CD8-positive, alpha-beta memory T cell (primary cell): ENCODE measurements at regions not wholly inside any gene's neighbourhood (a gene's known extent, or its start where the extent isn't known, plus 50 kb on each side); places are given as distances from the start of the nearest gene placed in this dataset.

ENCODE experiments used
- CTCF ChIA-PET: fragments of 350-600 bp; sonication (Branson Sonifier 250); formaldehyde crosslinking; loops from one replicate; lab custom pipeline; 2021; ENCODE audit warnings: antibody characterized with exemption; lab: Charles Lee
- POLR2A ChIA-PET: fragments of 350-600 bp; sonication (Branson Sonifier 250); formaldehyde crosslinking; loops from one replicate; lab custom pipeline; 2021; ENCODE audit warnings: antibody characterized with exemption; lab: Charles Lee
- DNase-seq, 5 donors: peaks; one replicate each; pipeline versions ENCODE4 v3.0.0 to v3.0.0-alpha.2; 2020 to 2022; ENCODE audit warnings: mixed read lengths in 1 of 5
- H3K27ac ChIP-seq: one replicate; pipeline ENCODE4 v1.7.0; 2013; ENCODE audit warnings: low read depth, mild to moderate bottlenecking, low read length, moderate library complexity
- H3K27me3 ChIP-seq: 2 replicates; pipeline ENCODE4 v1.7.0; 2013; ENCODE audit warnings: low read length, mild to moderate bottlenecking; ENCODE audit not compliant: insufficient read depth, poor library complexity, severe bottlenecking
- H3K36me3 ChIP-seq: 2 replicates; pipeline ENCODE4 v1.7.0; 2013; ENCODE audit warnings: mild to moderate bottlenecking, low read length, moderate library complexity; ENCODE audit not compliant: insufficient read depth
- H3K4me1 ChIP-seq: 2 replicates; pipeline ENCODE4 v1.7.0; 2013; ENCODE audit warnings: mild to moderate bottlenecking, low read length, moderate library complexity; ENCODE audit not compliant: insufficient read depth
- H3K4me3 ChIP-seq: 2 replicates; pipeline ENCODE4 v1.7.0; 2013; ENCODE audit warnings: mild to moderate bottlenecking, low read length
- H3K9me3 ChIP-seq: 2 replicates; pipeline ENCODE4 v1.7.0; 2013; ENCODE audit warnings: mild to moderate bottlenecking, low read length
- H3K27ac Mint-ChIP-seq, 8 donors: one replicate each; pipeline ENCODE4 v1.8.0; 2020 to 2021; ENCODE audit warnings: mixed read lengths in 8 of 8, mild to moderate bottlenecking in 6 of 8, inconsistent platforms in 3 of 8, moderate library complexity in 3 of 8
- H3K27me3 Mint-ChIP-seq, 2 donors: one replicate each; pipeline ENCODE4 v1.8.0; 2020 to 2021; ENCODE audit warnings: mixed read lengths in 2 of 2, mild to moderate bottlenecking in 1 of 2, moderate library complexity in 1 of 2
- H3K36me3 Mint-ChIP-seq, 3 donors: one replicate each; pipeline ENCODE4 v1.8.0; 2020 to 2021; ENCODE audit warnings: mixed read lengths in 3 of 3, inconsistent platforms in 1 of 3, mild to moderate bottlenecking in 1 of 3
- H3K4me1 Mint-ChIP-seq, 3 donors: one replicate each; pipeline ENCODE4 v1.8.0; 2020 to 2021; ENCODE audit warnings: mixed read lengths in 3 of 3, inconsistent platforms in 1 of 3, mild to moderate bottlenecking in 1 of 3
- H3K4me3 Mint-ChIP-seq, 7 donors: one replicate each; pipeline ENCODE4 v1.8.0; 2020 to 2021; ENCODE audit warnings: mixed read lengths in 7 of 7, mild to moderate bottlenecking in 6 of 7, moderate library complexity in 4 of 7, inconsistent platforms in 2 of 7
- H3K9me3 Mint-ChIP-seq, 5 donors: one replicate each; pipeline ENCODE4 v1.8.0; 2020 to 2022; ENCODE audit warnings: mixed read lengths in 5 of 5, mild to moderate bottlenecking in 3 of 5, moderate library complexity in 2 of 5, inconsistent platforms in 1 of 5

DNA sequence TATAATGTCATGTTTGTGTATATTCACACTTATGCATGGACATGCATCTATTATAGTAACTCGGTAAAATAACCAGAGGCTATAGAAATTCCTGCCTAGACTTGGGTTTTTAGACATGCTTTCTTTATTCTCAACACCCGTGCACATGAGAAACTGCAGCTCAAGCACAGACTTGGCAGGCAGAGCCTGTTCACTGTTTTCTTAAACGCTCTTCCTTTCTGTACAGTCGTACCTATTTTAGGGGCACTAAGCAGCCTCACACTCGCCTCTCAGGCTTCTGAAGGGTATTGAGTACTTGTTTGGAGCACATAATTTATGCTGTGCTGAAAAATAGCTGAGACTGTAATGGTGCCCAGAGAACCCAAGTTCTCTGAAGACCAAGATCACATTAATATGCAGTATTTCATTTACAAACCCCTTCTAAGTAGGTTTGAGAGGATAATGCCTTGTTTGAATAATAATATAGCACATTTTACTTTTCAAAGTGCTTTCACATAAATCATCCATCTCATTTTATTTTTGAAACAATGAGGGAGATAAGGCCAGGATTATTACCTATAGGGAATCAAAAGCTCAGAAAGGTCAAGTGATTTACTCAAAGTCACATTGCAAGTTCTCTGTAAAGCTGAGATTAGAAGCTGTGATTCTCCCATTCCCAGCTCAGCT is 429.9 kb downstream of the SPRY2 start:
- Mint-ChIP-seq H3K27ac (no peak overlapping the region), H3K4me3 (no peak overlapping the region), H3K36me3 (no peaks in the 10 kb centered on the region), H3K9me3 (peaks cover 0 to 8% (median 0%) of the 10 kb centered on the region in 5 donors), H3K4me1 (no peaks in the 10 kb centered on the region), H3K27me3 (no peaks in the 10 kb centered on the region)
- CTCF ChIA-PET: no interaction called here
- no peak overlapping the region for H3K4me3 ChIP-seq
- H3K27ac ChIP-seq: no peak overlapping the region
- H3K4me1 ChIP-seq: no peaks in the 10 kb centered on the region
- no peaks in the 10 kb centered on the region for H3K9me3 ChIP-seq
- no peak for DNase-seq
- POLR2A ChIA-PET: no interaction called here
- H3K36me3 ChIP-seq: no peaks in the 10 kb centered on the region
- no peaks in the 10 kb centered on the region for H3K27me3 ChIP-seq

DNA sequence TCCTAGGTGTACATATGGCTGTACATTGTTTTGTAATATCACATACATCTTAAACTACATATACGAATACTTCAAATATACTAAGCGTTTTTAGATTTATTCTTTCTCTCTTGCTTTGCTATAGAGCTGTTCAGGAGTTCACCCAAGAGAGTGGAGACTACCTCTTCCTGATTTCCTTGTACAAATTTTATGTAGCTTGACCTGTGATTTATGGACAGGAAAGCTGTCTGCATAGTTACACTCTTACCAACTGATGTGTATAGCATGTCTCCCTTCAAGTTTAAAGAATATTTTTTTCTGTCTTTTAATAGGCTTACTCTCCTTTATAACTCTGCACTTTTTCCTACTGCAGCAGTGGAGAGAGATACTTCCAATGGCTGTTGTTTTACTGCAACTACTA is 428.7 kb downstream of the NDFIP2 start:
- Histone ChIP-seq H3K4me1 (no peaks in the 10 kb centered on the region), H3K4me3 (no peak overlapping the region), H3K9me3 (no peaks in the 10 kb centered on the region), H3K27ac (no peak overlapping the region), H3K27me3 (no peaks in the 10 kb centered on the region), H3K36me3 (no peaks in the 10 kb centered on the region)
- no peak overlapping the region for H3K4me3 Mint-ChIP-seq
- CTCF ChIA-PET: no interaction called here
- H3K4me1 Mint-ChIP-seq: no peaks in the 10 kb centered on the region
- no peak for DNase-seq
- H3K36me3 Mint-ChIP-seq: no peaks in the 10 kb centered on the region
- POLR2A ChIA-PET: no interaction called here
- H3K27ac Mint-ChIP-seq: no peak overlapping the region
- peaks cover 0 to 8% (median 0%) of the 10 kb centered on the region in 5 donors for H3K9me3 Mint-ChIP-seq
- no peaks in the 10 kb centered on the region for H3K27me3 Mint-ChIP-seq

DNA sequence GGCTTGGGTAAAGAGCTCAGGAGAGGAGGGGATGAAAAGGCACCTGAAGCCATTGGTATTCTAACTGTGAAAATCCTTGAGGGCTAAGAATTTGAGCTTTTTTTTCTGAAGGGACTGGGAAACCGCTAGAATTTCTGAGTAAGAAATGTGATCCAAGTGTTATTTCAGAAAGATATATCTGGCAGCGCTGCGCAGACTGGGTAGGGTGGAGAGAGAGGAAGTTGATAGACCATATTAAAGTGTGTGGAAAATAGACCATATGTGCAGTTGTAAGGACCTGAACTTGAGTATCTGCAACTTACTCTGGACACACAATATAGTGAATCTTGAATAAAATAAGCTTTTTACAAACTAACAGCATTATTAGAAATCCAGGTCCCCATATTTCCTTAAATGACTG is 427.4 kb downstream of the NDFIP2 start:
- ChIA-PET CTCF (no interaction called here), POLR2A (no interaction called here)
- Histone ChIP-seq H3K9me3 (no peaks in the 10 kb centered on the region), H3K27me3 (no peaks in the 10 kb centered on the region), H3K4me1 (no peaks in the 10 kb centered on the region), H3K4me3 (no peak overlapping the region), H3K27ac (no peak overlapping the region), H3K36me3 (no peaks in the 10 kb centered on the region)
- DNase-seq: no peak
- Mint-ChIP-seq H3K36me3 (no peaks in the 10 kb centered on the region), H3K4me1 (no peaks in the 10 kb centered on the region), H3K27me3 (no peaks in the 10 kb centered on the region), H3K27ac (no peak overlapping the region), H3K9me3 (peaks cover 0 to 5% (median 0%) of the 10 kb centered on the region in 5 donors), H3K4me3 (no peak overlapping the region)

DNA sequence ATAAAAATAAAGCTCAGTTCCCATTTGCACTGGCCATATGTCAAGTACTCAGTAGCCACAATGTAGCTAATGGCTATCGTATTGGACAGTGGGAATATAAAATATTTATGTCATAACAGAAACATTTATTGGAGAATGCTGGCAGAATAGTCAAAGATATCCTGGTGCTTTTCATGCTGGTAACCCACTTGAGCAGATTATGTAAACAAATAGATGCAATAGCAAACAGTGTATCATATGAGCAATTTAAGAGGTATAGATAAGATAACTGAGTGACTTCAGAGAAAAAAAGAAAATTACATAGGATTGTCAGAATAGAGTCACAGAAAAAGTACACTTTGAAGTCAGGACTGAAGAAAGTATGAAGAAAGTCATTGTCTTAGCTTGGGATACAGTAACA is 426.6 kb downstream of the NDFIP2 start:
- no peak for DNase-seq
- no peaks in the 10 kb centered on the region for H3K9me3 ChIP-seq
- peaks cover 0 to 5% (median 0%) of the 10 kb centered on the region in 5 donors for H3K9me3 Mint-ChIP-seq
- ChIA-PET POLR2A (no interaction called here), CTCF (no interaction called here)
- no peaks in the 10 kb centered on the region for H3K27me3 Mint-ChIP-seq
- no peak overlapping the region for H3K27ac Mint-ChIP-seq
- no peaks in the 10 kb centered on the region for H3K27me3 ChIP-seq
- no peaks in the 10 kb centered on the region for H3K36me3 ChIP-seq
- no peaks in the 10 kb centered on the region for H3K36me3 Mint-ChIP-seq
- H3K4me1 Mint-ChIP-seq: no peaks in the 10 kb centered on the region
- no peak overlapping the region for H3K27ac ChIP-seq
- no peak overlapping the region for H3K4me3 ChIP-seq
- no peak overlapping the region for H3K4me3 Mint-ChIP-seq
- H3K4me1 ChIP-seq: no peaks in the 10 kb centered on the region

DNA sequence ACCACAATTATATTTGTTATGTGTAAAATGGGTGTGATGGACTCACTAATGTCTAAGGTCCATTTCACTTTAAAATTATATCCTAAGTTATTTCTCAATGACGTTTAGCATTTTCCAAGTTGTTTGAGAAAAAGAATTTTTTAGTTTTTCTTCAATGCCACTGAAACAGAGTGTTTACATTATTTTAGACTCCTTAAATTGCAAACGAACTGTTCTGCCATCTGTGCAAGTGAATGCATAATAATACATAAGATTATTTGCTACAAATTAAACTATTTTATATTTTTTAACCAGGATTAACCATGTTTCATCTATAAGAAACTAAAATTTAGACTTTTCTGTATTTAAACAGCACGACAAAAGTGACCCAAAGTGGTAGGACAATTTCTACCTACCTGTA is 425.4 kb downstream of the NDFIP2 start:
- Histone ChIP-seq H3K4me1 (no peaks in the 10 kb centered on the region), H3K27me3 (no peaks in the 10 kb centered on the region), H3K4me3 (no peak overlapping the region), H3K9me3 (no peaks in the 10 kb centered on the region), H3K27ac (no peak overlapping the region), H3K36me3 (no peaks in the 10 kb centered on the region)
- Mint-ChIP-seq H3K27ac (no peak overlapping the region), H3K4me3 (no peak overlapping the region), H3K27me3 (no peaks in the 10 kb centered on the region), H3K9me3 (no peaks in the 10 kb centered on the region), H3K36me3 (no peaks in the 10 kb centered on the region), H3K4me1 (no peaks in the 10 kb centered on the region)
- CTCF ChIA-PET: no interaction called here
- no peak for DNase-seq
- POLR2A ChIA-PET: no interaction called here

DNA sequence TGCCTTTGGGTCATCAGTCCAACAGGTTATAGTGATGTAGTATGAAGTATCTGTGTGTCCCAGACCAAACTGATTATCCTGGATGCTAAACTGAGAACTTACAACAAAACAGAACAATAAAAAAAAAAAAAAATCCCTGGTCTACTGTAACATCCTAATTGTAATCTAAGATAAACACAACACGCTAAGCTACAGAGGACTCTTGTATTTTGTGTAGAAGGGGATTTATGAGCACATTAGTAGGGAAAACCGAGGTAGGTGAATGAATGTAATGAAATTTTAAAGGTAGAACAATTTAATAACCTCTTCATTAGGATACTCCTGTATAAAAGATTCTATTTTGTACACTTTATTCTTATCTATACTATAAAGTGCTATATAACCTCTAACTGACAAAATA is 424.1 kb downstream of the NDFIP2 start:
- CTCF ChIA-PET: no interaction called here
- Histone ChIP-seq H3K36me3 (no peaks in the 10 kb centered on the region), H3K4me1 (no peaks in the 10 kb centered on the region), H3K27me3 (no peaks in the 10 kb centered on the region), H3K4me3 (no peak overlapping the region), H3K9me3 (no peaks in the 10 kb centered on the region), H3K27ac (no peak overlapping the region)
- Mint-ChIP-seq H3K36me3 (no peaks in the 10 kb centered on the region), H3K27me3 (no peaks in the 10 kb centered on the region), H3K27ac (no peak overlapping the region), H3K4me3 (no peak overlapping the region), H3K9me3 (no peaks in the 10 kb centered on the region), H3K4me1 (no peaks in the 10 kb centered on the region)
- POLR2A ChIA-PET: no interaction called here
- no peak for DNase-seq

DNA sequence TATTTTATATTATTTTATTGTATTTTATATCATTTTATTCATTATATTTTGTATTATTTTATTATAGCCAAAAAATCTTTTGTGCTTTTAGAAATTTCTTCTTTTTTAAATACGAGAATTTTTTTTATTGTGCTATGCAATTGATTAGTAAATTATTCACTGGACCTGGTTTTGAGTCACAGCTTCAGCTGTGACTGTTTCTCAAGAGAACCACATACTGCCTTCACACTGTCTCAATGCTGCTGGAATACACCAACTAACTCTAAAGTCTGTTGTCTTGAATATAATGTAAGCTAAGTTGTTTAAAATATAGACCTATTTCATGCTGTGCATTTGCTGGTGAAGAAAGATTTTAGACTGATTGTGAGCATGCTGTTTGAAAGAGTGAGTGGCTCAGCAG is 423.6 kb downstream of the NDFIP2 start:
- no peaks in the 10 kb centered on the region for H3K9me3 ChIP-seq
- Mint-ChIP-seq H3K9me3 (no peaks in the 10 kb centered on the region), H3K27ac (no peak overlapping the region), H3K4me3 (no peak overlapping the region), H3K36me3 (no peaks in the 10 kb centered on the region), H3K4me1 (no peaks in the 10 kb centered on the region), H3K27me3 (no peaks in the 10 kb centered on the region)
- no peaks in the 10 kb centered on the region for H3K27me3 ChIP-seq
- CTCF ChIA-PET: no interaction called here
- POLR2A ChIA-PET: no interaction called here
- H3K36me3 ChIP-seq: no peaks in the 10 kb centered on the region
- H3K27ac ChIP-seq: no peak overlapping the region
- DNase-seq: no peak
- H3K4me1 ChIP-seq: no peaks in the 10 kb centered on the region
- no peak overlapping the region for H3K4me3 ChIP-seq

DNA sequence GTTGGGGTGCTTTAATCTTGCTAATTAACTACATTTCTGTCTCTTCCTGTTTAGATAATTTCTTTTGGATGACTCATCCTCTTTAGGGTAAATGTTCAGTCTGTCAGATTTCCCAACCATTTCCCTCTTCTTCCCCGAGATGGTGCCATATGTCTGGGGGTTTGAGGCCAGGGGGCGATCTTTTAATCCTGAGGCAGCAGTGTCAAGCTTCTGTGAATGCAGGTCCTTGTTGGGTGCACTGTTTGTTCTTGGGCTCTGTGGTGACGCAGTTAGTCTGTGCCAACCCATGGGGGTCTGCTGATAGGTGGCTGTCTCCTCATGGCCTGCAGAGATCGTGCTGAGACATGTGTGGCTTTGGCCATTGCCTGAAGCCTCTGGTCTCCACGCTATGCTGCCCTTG is 420.4 kb downstream of the NDFIP2 start:
- no peak overlapping the region for H3K27ac ChIP-seq
- Mint-ChIP-seq H3K27ac (no peak overlapping the region), H3K4me3 (no peak overlapping the region), H3K4me1 (no peaks in the 10 kb centered on the region), H3K36me3 (no peaks in the 10 kb centered on the region), H3K9me3 (no peaks in the 10 kb centered on the region), H3K27me3 (no peaks in the 10 kb centered on the region)
- no peaks in the 10 kb centered on the region for H3K27me3 ChIP-seq
- no peak overlapping the region for H3K4me3 ChIP-seq
- no peaks in the 10 kb centered on the region for H3K36me3 ChIP-seq
- no peaks in the 10 kb centered on the region for H3K9me3 ChIP-seq
- ChIA-PET CTCF (no interaction called here), POLR2A (no interaction called here)
- DNase-seq: no peak
- no peaks in the 10 kb centered on the region for H3K4me1 ChIP-seq

DNA sequence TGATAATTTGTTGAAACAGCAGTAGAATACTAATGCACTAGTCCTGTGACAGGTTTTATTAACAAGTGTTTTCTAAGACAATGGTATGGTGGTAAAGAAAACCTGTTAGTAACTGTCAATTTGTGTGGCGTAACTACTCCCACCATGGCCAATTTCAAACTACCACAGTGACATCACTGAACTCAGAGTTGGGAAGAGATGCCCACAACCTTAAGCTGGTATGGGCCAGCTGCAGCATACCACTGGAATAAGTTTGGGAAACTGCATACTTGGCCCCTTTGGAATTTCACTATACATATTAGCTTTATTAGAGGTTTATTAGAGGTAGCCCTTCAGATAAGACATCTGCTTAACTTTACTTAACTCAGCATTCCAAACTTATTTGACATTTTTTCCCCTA is 419.4 kb downstream of the NDFIP2 start:
- CTCF ChIA-PET: no interaction called here
- no peak overlapping the region for H3K27ac Mint-ChIP-seq
- Histone ChIP-seq H3K4me1 (no peaks in the 10 kb centered on the region), H3K36me3 (no peaks in the 10 kb centered on the region), H3K27ac (no peak overlapping the region), H3K4me3 (no peak overlapping the region), H3K27me3 (no peaks in the 10 kb centered on the region), H3K9me3 (no peaks in the 10 kb centered on the region)
- no peak overlapping the region for H3K4me3 Mint-ChIP-seq
- no peaks in the 10 kb centered on the region for H3K27me3 Mint-ChIP-seq
- no peaks in the 10 kb centered on the region for H3K4me1 Mint-ChIP-seq
- H3K9me3 Mint-ChIP-seq: no peaks in the 10 kb centered on the region
- no peaks in the 10 kb centered on the region for H3K36me3 Mint-ChIP-seq
- POLR2A ChIA-PET: no interaction called here
- DNase-seq: no peak
